ENCODE measurements at regions not wholly inside any gene's neighbourhood (a gene's known extent, or its start where the extent isn't known, plus 50 kb on each side); places are given as distances from the start of the nearest gene placed in this dataset.

DNA sequence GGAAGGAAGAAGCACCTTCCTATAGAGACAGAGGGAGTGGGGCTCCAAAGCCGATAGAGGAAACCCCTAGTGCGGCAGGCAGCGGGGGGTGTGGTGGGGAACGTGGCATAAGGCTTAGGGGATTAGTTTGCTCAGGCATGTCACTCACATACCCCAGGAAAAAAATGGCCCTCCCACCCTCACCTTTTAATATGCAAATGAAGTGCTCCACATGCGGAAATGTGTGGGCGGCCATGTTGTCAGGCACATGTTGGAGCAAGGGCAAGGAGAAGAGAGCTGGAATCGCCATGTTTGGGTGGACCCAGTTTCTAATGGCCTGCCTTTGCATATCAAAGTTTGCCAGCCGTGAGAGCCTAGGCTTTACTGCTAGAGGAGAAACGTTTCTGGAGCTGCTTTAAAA lies 758.8 kb downstream of the NR2F1-AS1 start:
- FAIRE-seq (no peak), DNase-seq (ENCODE audit: low read depth, low spot score) (no peak), ATAC-seq (no peak)
- Histone ChIP-seq H3K36me3 (ENCODE audit: control insufficient read depth in 2 of 2, insufficient read depth in 2 of 2, low read length in 1 of 2) (no peaks in the 10 kb centered on the region), H3K4me1 (ENCODE audit: control insufficient read depth, insufficient read depth, low read length) (no peaks in the 10 kb centered on the region), H3K27ac (ENCODE audit: control insufficient read depth, insufficient read depth) (no peak overlapping the region), H2AFZ (ENCODE audit: control insufficient read depth, low read depth, low read length) (no peak overlapping the region), H3K9ac (ENCODE audit: control insufficient read depth, insufficient read depth, low read length) (no peak overlapping the region), H3K9me3 (replicated peaks; ENCODE audit: control insufficient read depth, insufficient read depth, low read length) (no peaks in the 10 kb centered on the region), H3K4me2 (ENCODE audit: control insufficient read depth, insufficient read depth) (no peak overlapping the region), H3K27me3 (replicated peaks in 1 of 2; ENCODE audit: control insufficient read depth in 2 of 2, insufficient read depth in 2 of 2, low read length in 1 of 2) (no peaks in the 10 kb centered on the region), H3K79me2 (ENCODE audit: control insufficient read depth, insufficient read depth, low read length) (no peaks in the 10 kb centered on the region), H3K4me3 (no peak overlapping the region), H4K20me1 (ENCODE audit: control insufficient read depth, insufficient read depth) (no peaks in the 10 kb centered on the region)
- in situ Hi-C loops (cut with MboI) (no loop called here), intact Hi-C loops (cut with micrococcal nuclease; ENCODE audit: unreplicated experiment) (no loop called here)
- BruUV-seq (replicated peaks), result no TSS peak
- WGBS (ENCODE audit: insufficient coverage, insufficient replicate concordance, low lambda C conversion rate, missing lambda C conversion rate), result 55% methylated on average over 9 of the region's 9 CpGs
- ChIA-PET SMC1A (ENCODE audit: uncharacterized antibody, unreplicated experiment) (no interaction called here), RAD21 (ENCODE audit: unreplicated experiment) (no interaction called here), POLR2A (no interaction called here), CTCF (no interaction called here)
- no peak for TF ChIP-seq POLR2A (IDR thresholded peaks at IDR 0.05; ENCODE audit: low read depth, low read length)
- no peak for TF ChIP-seq ETV6 (conservative IDR thresholded peaks at IDR 0.05 in 1 of 2, IDR thresholded peaks at IDR 0.05 in 1 of 2; ENCODE audit: borderline replicate concordance in 1 of 2, low read depth in 1 of 2)
- no peak for TF ChIP-seq HDGF (IDR thresholded peaks at IDR 0.05)
- TF ChIP-seq STAT3 (IDR thresholded peaks at IDR 0.05; ENCODE audit: low read depth, low read length), result no peak
- TF ChIP-seq NFXL1 (IDR thresholded peaks at IDR 0.05; ENCODE audit: borderline replicate concordance), result no peak
- TF ChIP-seq, protein P1, sequence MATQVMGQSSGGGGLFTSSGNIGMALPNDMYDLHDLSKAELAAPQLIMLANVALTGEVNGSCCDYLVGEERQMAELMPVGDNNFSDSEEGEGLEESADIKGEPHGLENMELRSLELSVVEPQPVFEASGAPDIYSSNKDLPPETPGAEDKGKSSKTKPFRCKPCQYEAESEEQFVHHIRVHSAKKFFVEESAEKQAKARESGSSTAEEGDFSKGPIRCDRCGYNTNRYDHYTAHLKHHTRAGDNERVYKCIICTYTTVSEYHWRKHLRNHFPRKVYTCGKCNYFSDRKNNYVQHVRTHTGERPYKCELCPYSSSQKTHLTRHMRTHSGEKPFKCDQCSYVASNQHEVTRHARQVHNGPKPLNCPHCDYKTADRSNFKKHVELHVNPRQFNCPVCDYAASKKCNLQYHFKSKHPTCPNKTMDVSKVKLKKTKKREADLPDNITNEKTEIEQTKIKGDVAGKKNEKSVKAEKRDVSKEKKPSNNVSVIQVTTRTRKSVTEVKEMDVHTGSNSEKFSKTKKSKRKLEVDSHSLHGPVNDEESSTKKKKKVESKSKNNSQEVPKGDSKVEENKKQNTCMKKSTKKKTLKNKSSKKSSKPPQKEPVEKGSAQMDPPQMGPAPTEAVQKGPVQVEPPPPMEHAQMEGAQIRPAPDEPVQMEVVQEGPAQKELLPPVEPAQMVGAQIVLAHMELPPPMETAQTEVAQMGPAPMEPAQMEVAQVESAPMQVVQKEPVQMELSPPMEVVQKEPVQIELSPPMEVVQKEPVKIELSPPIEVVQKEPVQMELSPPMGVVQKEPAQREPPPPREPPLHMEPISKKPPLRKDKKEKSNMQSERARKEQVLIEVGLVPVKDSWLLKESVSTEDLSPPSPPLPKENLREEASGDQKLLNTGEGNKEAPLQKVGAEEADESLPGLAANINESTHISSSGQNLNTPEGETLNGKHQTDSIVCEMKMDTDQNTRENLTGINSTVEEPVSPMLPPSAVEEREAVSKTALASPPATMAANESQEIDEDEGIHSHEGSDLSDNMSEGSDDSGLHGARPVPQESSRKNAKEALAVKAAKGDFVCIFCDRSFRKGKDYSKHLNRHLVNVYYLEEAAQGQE (IDR thresholded peaks at IDR 0.05; ENCODE audit: low read depth, low read length), result no peak
- TF ChIP-seq, protein P2, sequence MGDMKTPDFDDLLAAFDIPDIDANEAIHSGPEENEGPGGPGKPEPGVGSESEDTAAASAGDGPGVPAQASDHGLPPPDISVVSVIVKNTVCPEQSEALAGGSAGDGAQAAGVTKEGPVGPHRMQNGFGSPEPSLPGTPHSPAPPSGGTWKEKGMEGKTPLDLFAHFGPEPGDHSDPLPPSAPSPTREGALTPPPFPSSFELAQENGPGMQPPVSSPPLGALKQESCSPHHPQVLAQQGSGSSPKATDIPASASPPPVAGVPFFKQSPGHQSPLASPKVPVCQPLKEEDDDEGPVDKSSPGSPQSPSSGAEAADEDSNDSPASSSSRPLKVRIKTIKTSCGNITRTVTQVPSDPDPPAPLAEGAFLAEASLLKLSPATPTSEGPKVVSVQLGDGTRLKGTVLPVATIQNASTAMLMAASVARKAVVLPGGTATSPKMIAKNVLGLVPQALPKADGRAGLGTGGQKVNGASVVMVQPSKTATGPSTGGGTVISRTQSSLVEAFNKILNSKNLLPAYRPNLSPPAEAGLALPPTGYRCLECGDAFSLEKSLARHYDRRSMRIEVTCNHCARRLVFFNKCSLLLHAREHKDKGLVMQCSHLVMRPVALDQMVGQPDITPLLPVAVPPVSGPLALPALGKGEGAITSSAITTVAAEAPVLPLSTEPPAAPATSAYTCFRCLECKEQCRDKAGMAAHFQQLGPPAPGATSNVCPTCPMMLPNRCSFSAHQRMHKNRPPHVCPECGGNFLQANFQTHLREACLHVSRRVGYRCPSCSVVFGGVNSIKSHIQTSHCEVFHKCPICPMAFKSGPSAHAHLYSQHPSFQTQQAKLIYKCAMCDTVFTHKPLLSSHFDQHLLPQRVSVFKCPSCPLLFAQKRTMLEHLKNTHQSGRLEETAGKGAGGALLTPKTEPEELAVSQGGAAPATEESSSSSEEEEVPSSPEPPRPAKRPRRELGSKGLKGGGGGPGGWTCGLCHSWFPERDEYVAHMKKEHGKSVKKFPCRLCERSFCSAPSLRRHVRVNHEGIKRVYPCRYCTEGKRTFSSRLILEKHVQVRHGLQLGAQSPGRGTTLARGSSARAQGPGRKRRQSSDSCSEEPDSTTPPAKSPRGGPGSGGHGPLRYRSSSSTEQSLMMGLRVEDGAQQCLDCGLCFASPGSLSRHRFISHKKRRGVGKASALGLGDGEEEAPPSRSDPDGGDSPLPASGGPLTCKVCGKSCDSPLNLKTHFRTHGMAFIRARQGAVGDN (IDR thresholded peaks at IDR 0.05), result no peak
- TF ChIP-seq SMAD1 (IDR thresholded peaks at IDR 0.05; ENCODE audit: low read depth, partially characterized antibody), result no peak
- no peak for TF ChIP-seq PML (IDR thresholded peaks at IDR 0.05; ENCODE audit: low read length)
- TF ChIP-seq SRF (IDR thresholded peaks at IDR 0.05; ENCODE audit: low read depth in 2 of 2, low read length in 2 of 2), result no peak
- TF ChIP-seq SREBF2 (IDR thresholded peaks at IDR 0.05; ENCODE audit: low read length), result no peak
- no peak for TF ChIP-seq WRNIP1 (IDR thresholded peaks at IDR 0.05; ENCODE audit: borderline replicate concordance, low read depth, low read length)

Measured in GM12878 (cell line).